ENCODE measurements at regions not wholly inside any gene's neighbourhood (a gene's known extent, or its start where the extent isn't known, plus 50 kb on each side); places are given as distances from the start of the nearest gene placed in this dataset.
A peak's percentile ranks its signal among the peaks of the same experiment; 100 is the strongest.

GRCh38 chr2:62343636-62344337 lies 147.9 kb downstream of the B3GNT2 start:
- no peak overlapping the region for H3K9ac ChIP-seq (ENCODE audit: low read length)
- H4K8ac ChIP-seq (ENCODE audit: low read depth, low read length): no peak overlapping the region
- no peak overlapping the region for H3K4ac ChIP-seq (ENCODE audit: low read depth, low read length)
- H3K36me3 ChIP-seq (ENCODE audit: control insufficient read depth, insufficient read depth, low read length): no peaks in the 10 kb centered on the region
- H2AK5ac ChIP-seq (ENCODE audit: low read length): no peak overlapping the region
- H2BK15ac ChIP-seq (replicated peaks; ENCODE audit: low read depth): no peak overlapping the region
- H3K4me3 ChIP-seq (ENCODE audit: low read length): no peak overlapping the region
- no peak overlapping the region for H2BK5ac ChIP-seq (ENCODE audit: low read length)
- H3K4me2 ChIP-seq (ENCODE audit: low read length): no peak overlapping the region
- no peaks in the 10 kb centered on the region for H3K27me3 ChIP-seq (ENCODE audit: insufficient read depth, low read length, poor library complexity)
- H3K79me2 ChIP-seq (ENCODE audit: control insufficient read depth, insufficient read depth, low read length): no peaks in the 10 kb centered on the region
- no peak overlapping the region for H4K5ac ChIP-seq (ENCODE audit: low read length)
- no peak overlapping the region for H3K18ac ChIP-seq (ENCODE audit: low read length)
- H3K56ac ChIP-seq (ENCODE audit: low read length): no peak overlapping the region
- no peak overlapping the region for H2BK120ac ChIP-seq (ENCODE audit: low read depth, low read length)
- no CpG with 5 or more reads among the region's 5 CpGs for WGBS (ENCODE audit: extremely low coverage, insufficient coverage, low lambda C conversion rate)
- no peak overlapping the region for H3K27ac ChIP-seq (ENCODE audit: low read depth, low read length)
- H3K4me1 ChIP-seq (ENCODE audit: control insufficient read depth, low read depth, low read length): peaks cover 4% of the 10 kb centered on the region
- DNase-seq: no peak
- H3K23ac ChIP-seq (ENCODE audit: low read length): no peak overlapping the region
- H3K79me1 ChIP-seq (ENCODE audit: low read length): no peaks in the 10 kb centered on the region

- H3K18ac ChIP-seq (ENCODE audit: low read length): no peak overlapping the region
- no peak overlapping the region for H3K56ac ChIP-seq (ENCODE audit: low read length)
- no peak overlapping the region for H4K5ac ChIP-seq (ENCODE audit: low read length)
- H3K4ac ChIP-seq (ENCODE audit: low read depth, low read length): no peak overlapping the region
- no peaks in the 10 kb centered on the region for H3K36me3 ChIP-seq (ENCODE audit: control insufficient read depth, insufficient read depth, low read length)
- no peak overlapping the region for H2BK15ac ChIP-seq (replicated peaks; ENCODE audit: low read depth)
- H4K8ac ChIP-seq (ENCODE audit: low read depth, low read length): no peak overlapping the region
- peaks cover 4% of the 10 kb centered on the region for H3K4me1 ChIP-seq (ENCODE audit: control insufficient read depth, low read depth, low read length)
- H3K79me1 ChIP-seq (ENCODE audit: low read length): no peaks in the 10 kb centered on the region
- no peak overlapping the region for H3K27ac ChIP-seq (ENCODE audit: low read depth, low read length)
- H2BK120ac ChIP-seq (ENCODE audit: low read depth, low read length): no peak overlapping the region
- H3K27me3 ChIP-seq (ENCODE audit: insufficient read depth, low read length, poor library complexity): no peaks in the 10 kb centered on the region
- H3K23ac ChIP-seq (ENCODE audit: low read length): no peak overlapping the region
- DNase-seq: no peak
- no peak overlapping the region for H2BK5ac ChIP-seq (ENCODE audit: low read length)
- no peak overlapping the region for H3K4me2 ChIP-seq (ENCODE audit: low read length)
- no peak overlapping the region for H3K4me3 ChIP-seq (ENCODE audit: low read length)
- no peak overlapping the region for H3K9ac ChIP-seq (ENCODE audit: low read length)
- no peak overlapping the region for H2AK5ac ChIP-seq (ENCODE audit: low read length)
- H3K79me2 ChIP-seq (ENCODE audit: control insufficient read depth, insufficient read depth, low read length): no peaks in the 10 kb centered on the region
Observed at GRCh38 chr2:62343206-62343605, 147.3 kb downstream of the B3GNT2 start.

GRCh38 chr2:62340994-62341484 lies 145.1 kb downstream of the B3GNT2 start:
- H3K18ac ChIP-seq (ENCODE audit: low read length): no peak overlapping the region
- DNase-seq: peak; percentile 83
- H4K8ac ChIP-seq (ENCODE audit: low read depth, low read length): no peak overlapping the region
- no peak overlapping the region for H3K4ac ChIP-seq (ENCODE audit: low read depth, low read length)
- peaks cover 4% of the 10 kb centered on the region for H3K4me1 ChIP-seq (ENCODE audit: control insufficient read depth, low read depth, low read length)
- H2BK5ac ChIP-seq (ENCODE audit: low read length): peak overlapping the region; percentile 25
- no peak overlapping the region for H2BK120ac ChIP-seq (ENCODE audit: low read depth, low read length)
- H4K5ac ChIP-seq (ENCODE audit: low read length): no peak overlapping the region
- peak overlapping the region; percentile 31 for H3K9ac ChIP-seq (ENCODE audit: low read length)
- peak overlapping the region; percentile 89 for H2AK5ac ChIP-seq (ENCODE audit: low read length)
- H3K27ac ChIP-seq (ENCODE audit: low read depth, low read length): peak overlapping the region; percentile 11
- H3K4me2 ChIP-seq (ENCODE audit: low read length): no peak overlapping the region
- H2BK15ac ChIP-seq (replicated peaks; ENCODE audit: low read depth): no peak overlapping the region
- no CpG with 5 or more reads among the region's 4 CpGs for WGBS (ENCODE audit: extremely low coverage, insufficient coverage, low lambda C conversion rate)
- H3K79me2 ChIP-seq (ENCODE audit: control insufficient read depth, insufficient read depth, low read length): no peaks in the 10 kb centered on the region
- no peaks in the 10 kb centered on the region for H3K27me3 ChIP-seq (ENCODE audit: insufficient read depth, low read length, poor library complexity)
- no peaks in the 10 kb centered on the region for H3K36me3 ChIP-seq (ENCODE audit: control insufficient read depth, insufficient read depth, low read length)
- no peaks in the 10 kb centered on the region for H3K79me1 ChIP-seq (ENCODE audit: low read length)
- H3K56ac ChIP-seq (ENCODE audit: low read length): peak overlapping the region; percentile 76
- no peak overlapping the region for H3K4me3 ChIP-seq (ENCODE audit: low read length)
- H3K23ac ChIP-seq (ENCODE audit: low read length): no peak overlapping the region

- H4K8ac ChIP-seq (ENCODE audit: low read depth, low read length): no peak overlapping the region
- no peak overlapping the region for H3K18ac ChIP-seq (ENCODE audit: low read length)
- no peak overlapping the region for H2AK5ac ChIP-seq (ENCODE audit: low read length)
- peaks cover 4% of the 10 kb centered on the region for H3K4me1 ChIP-seq (ENCODE audit: control insufficient read depth, low read depth, low read length)
- H3K36me3 ChIP-seq (ENCODE audit: control insufficient read depth, insufficient read depth, low read length): no peaks in the 10 kb centered on the region
- H3K27ac ChIP-seq (ENCODE audit: low read depth, low read length): no peak overlapping the region
- no peak overlapping the region for H4K5ac ChIP-seq (ENCODE audit: low read length)
- H3K4ac ChIP-seq (ENCODE audit: low read depth, low read length): no peak overlapping the region
- no CpG with 5 or more reads among the region's 2 CpGs for WGBS (ENCODE audit: extremely low coverage, insufficient coverage, low lambda C conversion rate)
- no peak overlapping the region for H3K4me2 ChIP-seq (ENCODE audit: low read length)
- no peak overlapping the region for H3K56ac ChIP-seq (ENCODE audit: low read length)
- DNase-seq: no peak
- no peak overlapping the region for H2BK120ac ChIP-seq (ENCODE audit: low read depth, low read length)
- H3K23ac ChIP-seq (ENCODE audit: low read length): no peak overlapping the region
- no peak overlapping the region for H2BK5ac ChIP-seq (ENCODE audit: low read length)
- no peak overlapping the region for H3K9ac ChIP-seq (ENCODE audit: low read length)
- no peaks in the 10 kb centered on the region for H3K79me1 ChIP-seq (ENCODE audit: low read length)
- H3K4me3 ChIP-seq (ENCODE audit: low read length): no peak overlapping the region
- H2BK15ac ChIP-seq (replicated peaks; ENCODE audit: low read depth): no peak overlapping the region
- H3K79me2 ChIP-seq (ENCODE audit: control insufficient read depth, insufficient read depth, low read length): no peaks in the 10 kb centered on the region
- H3K27me3 ChIP-seq (ENCODE audit: insufficient read depth, low read length, poor library complexity): no peaks in the 10 kb centered on the region
Observed at GRCh38 chr2:62339837-62340236, 143.9 kb downstream of the B3GNT2 start.

- H2AK5ac ChIP-seq (ENCODE audit: low read length): no peak overlapping the region
- WGBS (ENCODE audit: extremely low coverage, insufficient coverage, low lambda C conversion rate): no CpG with 5 or more reads among the region's 2 CpGs
- H3K4me1 ChIP-seq (ENCODE audit: control insufficient read depth, low read depth, low read length): peaks cover 4% of the 10 kb centered on the region
- no peak overlapping the region for H4K8ac ChIP-seq (ENCODE audit: low read depth, low read length)
- no peaks in the 10 kb centered on the region for H3K27me3 ChIP-seq (ENCODE audit: insufficient read depth, low read length, poor library complexity)
- H3K27ac ChIP-seq (ENCODE audit: low read depth, low read length): no peak overlapping the region
- no peak overlapping the region for H3K4me2 ChIP-seq (ENCODE audit: low read length)
- no peak overlapping the region for H2BK5ac ChIP-seq (ENCODE audit: low read length)
- no peaks in the 10 kb centered on the region for H3K36me3 ChIP-seq (ENCODE audit: control insufficient read depth, insufficient read depth, low read length)
- no peak overlapping the region for H3K18ac ChIP-seq (ENCODE audit: low read length)
- H3K79me1 ChIP-seq (ENCODE audit: low read length): no peaks in the 10 kb centered on the region
- no peak overlapping the region for H4K5ac ChIP-seq (ENCODE audit: low read length)
- H2BK120ac ChIP-seq (ENCODE audit: low read depth, low read length): no peak overlapping the region
- no peak overlapping the region for H3K56ac ChIP-seq (ENCODE audit: low read length)
- H3K4me3 ChIP-seq (ENCODE audit: low read length): no peak overlapping the region
- H3K9ac ChIP-seq (ENCODE audit: low read length): no peak overlapping the region
- no peak overlapping the region for H3K23ac ChIP-seq (ENCODE audit: low read length)
- no peak for DNase-seq
- no peak overlapping the region for H3K4ac ChIP-seq (ENCODE audit: low read depth, low read length)
- H2BK15ac ChIP-seq (replicated peaks; ENCODE audit: low read depth): no peak overlapping the region
- H3K79me2 ChIP-seq (ENCODE audit: control insufficient read depth, insufficient read depth, low read length): no peaks in the 10 kb centered on the region
Observed at GRCh38 chr2:62339413-62339812, 143.5 kb downstream of the B3GNT2 start.

GRCh38 chr2:62338111-62338510 lies 142.2 kb downstream of the B3GNT2 start:
- no peaks in the 10 kb centered on the region for H3K27me3 ChIP-seq (ENCODE audit: insufficient read depth, low read length, poor library complexity)

More at GRCh38 chr2:62338111-62338510, 142.2 kb downstream of the B3GNT2 start:
- H3K27ac ChIP-seq (ENCODE audit: low read depth, low read length): no peak overlapping the region
- H3K56ac ChIP-seq (ENCODE audit: low read length): no peak overlapping the region
- H3K23ac ChIP-seq (ENCODE audit: low read length): no peak overlapping the region
- H2BK5ac ChIP-seq (ENCODE audit: low read length): no peak overlapping the region
- no CpG with 5 or more reads among the region's 4 CpGs for WGBS (ENCODE audit: extremely low coverage, insufficient coverage, low lambda C conversion rate)
- no peak overlapping the region for H4K5ac ChIP-seq (ENCODE audit: low read length)
- H2BK120ac ChIP-seq (ENCODE audit: low read depth, low read length): no peak overlapping the region
- no peak overlapping the region for H3K18ac ChIP-seq (ENCODE audit: low read length)
- no peak for DNase-seq
- no peaks in the 10 kb centered on the region for H3K79me2 ChIP-seq (ENCODE audit: control insufficient read depth, insufficient read depth, low read length)
- no peak overlapping the region for H4K8ac ChIP-seq (ENCODE audit: low read depth, low read length)
- H3K9ac ChIP-seq (ENCODE audit: low read length): no peak overlapping the region
- H3K4me3 ChIP-seq (ENCODE audit: low read length): no peak overlapping the region
- H3K4me2 ChIP-seq (ENCODE audit: low read length): no peak overlapping the region
- no peaks in the 10 kb centered on the region for H3K79me1 ChIP-seq (ENCODE audit: low read length)
- no peaks in the 10 kb centered on the region for H3K36me3 ChIP-seq (ENCODE audit: control insufficient read depth, insufficient read depth, low read length)
- H3K4ac ChIP-seq (ENCODE audit: low read depth, low read length): no peak overlapping the region
- H2AK5ac ChIP-seq (ENCODE audit: low read length): no peak overlapping the region
- H3K4me1 ChIP-seq (ENCODE audit: control insufficient read depth, low read depth, low read length): peaks cover 4% of the 10 kb centered on the region
- H2BK15ac ChIP-seq (replicated peaks; ENCODE audit: low read depth): no peak overlapping the region
